ENCODE measurements at regions not wholly inside any gene's neighbourhood (a gene's known extent, or its start where the extent isn't known, plus 50 kb on each side); places are given as distances from the start of the nearest gene placed in this dataset.

- TF ChIP-seq, protein P1, sequence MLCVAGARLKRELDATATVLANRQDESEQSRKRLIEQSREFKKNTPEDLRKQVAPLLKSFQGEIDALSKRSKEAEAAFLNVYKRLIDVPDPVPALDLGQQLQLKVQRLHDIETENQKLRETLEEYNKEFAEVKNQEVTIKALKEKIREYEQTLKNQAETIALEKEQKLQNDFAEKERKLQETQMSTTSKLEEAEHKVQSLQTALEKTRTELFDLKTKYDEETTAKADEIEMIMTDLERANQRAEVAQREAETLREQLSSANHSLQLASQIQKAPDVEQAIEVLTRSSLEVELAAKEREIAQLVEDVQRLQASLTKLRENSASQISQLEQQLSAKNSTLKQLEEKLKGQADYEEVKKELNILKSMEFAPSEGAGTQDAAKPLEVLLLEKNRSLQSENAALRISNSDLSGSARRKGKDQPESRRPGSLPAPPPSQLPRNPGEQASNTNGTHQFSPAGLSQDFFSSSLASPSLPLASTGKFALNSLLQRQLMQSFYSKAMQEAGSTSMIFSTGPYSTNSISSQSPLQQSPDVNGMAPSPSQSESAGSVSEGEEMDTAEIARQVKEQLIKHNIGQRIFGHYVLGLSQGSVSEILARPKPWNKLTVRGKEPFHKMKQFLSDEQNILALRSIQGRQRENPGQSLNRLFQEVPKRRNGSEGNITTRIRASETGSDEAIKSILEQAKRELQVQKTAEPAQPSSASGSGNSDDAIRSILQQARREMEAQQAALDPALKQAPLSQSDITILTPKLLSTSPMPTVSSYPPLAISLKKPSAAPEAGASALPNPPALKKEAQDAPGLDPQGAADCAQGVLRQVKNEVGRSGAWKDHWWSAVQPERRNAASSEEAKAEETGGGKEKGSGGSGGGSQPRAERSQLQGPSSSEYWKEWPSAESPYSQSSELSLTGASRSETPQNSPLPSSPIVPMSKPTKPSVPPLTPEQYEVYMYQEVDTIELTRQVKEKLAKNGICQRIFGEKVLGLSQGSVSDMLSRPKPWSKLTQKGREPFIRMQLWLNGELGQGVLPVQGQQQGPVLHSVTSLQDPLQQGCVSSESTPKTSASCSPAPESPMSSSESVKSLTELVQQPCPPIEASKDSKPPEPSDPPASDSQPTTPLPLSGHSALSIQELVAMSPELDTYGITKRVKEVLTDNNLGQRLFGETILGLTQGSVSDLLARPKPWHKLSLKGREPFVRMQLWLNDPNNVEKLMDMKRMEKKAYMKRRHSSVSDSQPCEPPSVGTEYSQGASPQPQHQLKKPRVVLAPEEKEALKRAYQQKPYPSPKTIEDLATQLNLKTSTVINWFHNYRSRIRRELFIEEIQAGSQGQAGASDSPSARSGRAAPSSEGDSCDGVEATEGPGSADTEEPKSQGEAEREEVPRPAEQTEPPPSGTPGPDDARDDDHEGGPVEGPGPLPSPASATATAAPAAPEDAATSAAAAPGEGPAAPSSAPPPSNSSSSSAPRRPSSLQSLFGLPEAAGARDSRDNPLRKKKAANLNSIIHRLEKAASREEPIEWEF (CRISPR knock-in tag; IDR thresholded peaks at IDR 0.05) = no peak
- TF ChIP-seq DNMT1 (IDR thresholded peaks at IDR 0.05) (no peak), MBD2 (IDR thresholded peaks at IDR 0.05; ENCODE audit: borderline replicate concordance, low read depth) (no peak), SNIP1 (IDR thresholded peaks at IDR 0.05; ENCODE audit: low read depth) (no peak), ZNF76 (CRISPR knock-in tag; IDR thresholded peaks at IDR 0.05; ENCODE audit: borderline replicate concordance) (no peak)
Measured at GRCh38 chr17:83012200-83012785, 67.1 kb upstream of the METRNL start (continued).

Measured in K562 (cell line).